OCI-LY1 (cell line): ENCODE measurements at regions not wholly inside any gene's neighbourhood (a gene's known extent, or its start where the extent isn't known, plus 50 kb on each side); places are given as distances from the start of the nearest gene placed in this dataset.

Experiments
- EZH2 ChIP-seq: fragments of 200-600 bp; sonication (generic), shearing (Covaris generic); IDR thresholded peaks from 2 replicates; pipeline ENCODE4 v1.8.0; 2017; ENCODE audit warnings: borderline replicate concordance, mixed run types, mild to moderate bottlenecking, antibody characterized with exemption, low read length, moderate library complexity, mixed read lengths
- TF ChIP-seq, protein P1 (sequence below): fragments of 200-600 bp; sonication (generic), shearing (Covaris generic); IDR thresholded peaks from 2 replicates; pipeline ENCODE4 v1.5.1; 2017; ENCODE audit warnings: mild to moderate bottlenecking, antibody characterized with exemption, low read length, moderate library complexity, mixed read lengths

- TF ChIP-seq, protein P1, sequence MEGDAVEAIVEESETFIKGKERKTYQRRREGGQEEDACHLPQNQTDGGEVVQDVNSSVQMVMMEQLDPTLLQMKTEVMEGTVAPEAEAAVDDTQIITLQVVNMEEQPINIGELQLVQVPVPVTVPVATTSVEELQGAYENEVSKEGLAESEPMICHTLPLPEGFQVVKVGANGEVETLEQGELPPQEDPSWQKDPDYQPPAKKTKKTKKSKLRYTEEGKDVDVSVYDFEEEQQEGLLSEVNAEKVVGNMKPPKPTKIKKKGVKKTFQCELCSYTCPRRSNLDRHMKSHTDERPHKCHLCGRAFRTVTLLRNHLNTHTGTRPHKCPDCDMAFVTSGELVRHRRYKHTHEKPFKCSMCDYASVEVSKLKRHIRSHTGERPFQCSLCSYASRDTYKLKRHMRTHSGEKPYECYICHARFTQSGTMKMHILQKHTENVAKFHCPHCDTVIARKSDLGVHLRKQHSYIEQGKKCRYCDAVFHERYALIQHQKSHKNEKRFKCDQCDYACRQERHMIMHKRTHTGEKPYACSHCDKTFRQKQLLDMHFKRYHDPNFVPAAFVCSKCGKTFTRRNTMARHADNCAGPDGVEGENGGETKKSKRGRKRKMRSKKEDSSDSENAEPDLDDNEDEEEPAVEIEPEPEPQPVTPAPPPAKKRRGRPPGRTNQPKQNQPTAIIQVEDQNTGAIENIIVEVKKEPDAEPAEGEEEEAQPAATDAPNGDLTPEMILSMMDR, result no peak
- TF ChIP-seq EZH2, result no peak
Measured at GRCh38 chr6:119454714-119455113, 105.2 kb upstream of the MAN1A1 start.
